T1000 (cell line): ENCODE measurements at regions not wholly inside any gene's neighbourhood (a gene's known extent, or its start where the extent isn't known, plus 50 kb on each side); places are given as distances from the start of the nearest gene placed in this dataset.
A peak's percentile ranks its signal among the peaks of the same experiment; 100 is the strongest.

ENCODE experiments used
- DNase-seq: peaks from one replicate; lab custom pipeline; 2025; ENCODE audit warnings: mixed read lengths; lab: John Stamatoyannopoulos, UW

- no peak for DNase-seq
These were observed 323.5 kb upstream of the SALL1 start for GRCh38 chr16:51474414-51475091.

GRCh38 chr16:51473091-51473490 is 322.0 kb upstream of the SALL1 start:
- DNase-seq, result no peak

- DNase-seq, result no peak
These were observed 319.4 kb upstream of the SALL1 start for GRCh38 chr16:51470492-51470891.

- DNase-seq, result peak; percentile 11
These were observed 313.9 kb upstream of the SALL1 start for GRCh38 chr16:51464996-51465395.

GRCh38 chr16:51461255-51461654 is 310.2 kb upstream of the SALL1 start:
- no peak for DNase-seq

GRCh38 chr16:51458356-51459140 is 307.5 kb upstream of the SALL1 start:
- DNase-seq, result no peak

GRCh38 chr16:51457775-51458174 is 306.7 kb upstream of the SALL1 start:
- DNase-seq, result no peak

- no peak for DNase-seq
These were observed 304.3 kb upstream of the SALL1 start for GRCh38 chr16:51455398-51455797.

GRCh38 chr16:51453251-51453650 is 302.2 kb upstream of the SALL1 start:
- DNase-seq, result no peak

- no peak for DNase-seq
These were observed 299.8 kb upstream of the SALL1 start for GRCh38 chr16:51450909-51451308.

GRCh38 chr16:51450376-51450775 is 299.3 kb upstream of the SALL1 start:
- no peak for DNase-seq

GRCh38 chr16:51449441-51449840 is 298.4 kb upstream of the SALL1 start:
- no peak for DNase-seq

- DNase-seq, result no peak
These were observed 294.2 kb upstream of the SALL1 start for GRCh38 chr16:51445250-51445649.

GRCh38 chr16:51443934-51444333 is 292.9 kb upstream of the SALL1 start:
- DNase-seq, result no peak

- DNase-seq, result no peak
These were observed 291.2 kb upstream of the SALL1 start for GRCh38 chr16:51442141-51442870.

- no peak for DNase-seq
These were observed 289.2 kb upstream of the SALL1 start for GRCh38 chr16:51440131-51440889.

GRCh38 chr16:51439271-51439670 is 288.2 kb upstream of the SALL1 start:
- DNase-seq, result no peak

- no peak for DNase-seq
These were observed 285.7 kb upstream of the SALL1 start for GRCh38 chr16:51436742-51437141.

GRCh38 chr16:51434567-51435198 is 283.6 kb upstream of the SALL1 start:
- no peak for DNase-seq

- DNase-seq, result no peak
These were observed 282.5 kb upstream of the SALL1 start for GRCh38 chr16:51433599-51433998.

GRCh38 chr16:51431517-51432241 is 280.6 kb upstream of the SALL1 start:
- DNase-seq, result peak; percentile 67
